Kidney epithelial cell (primary cell): ENCODE measurements at regions not wholly inside any gene's neighbourhood (a gene's known extent, or its start where the extent isn't known, plus 50 kb on each side); places are given as distances from the start of the nearest gene placed in this dataset.

Source experiments
- DNase-seq: peaks from one replicate; pipeline ENCODE4 v3.0.0-alpha.2; 2010; ENCODE audit warnings: low read depth
- H3K27me3 ChIP-seq: 2 replicates; pipeline ENCODE4 v1.6.0; 2011; ENCODE audit warnings: low read length; ENCODE audit not compliant: control insufficient read depth, insufficient read depth
- H3K36me3 ChIP-seq: 2 replicates; pipeline ENCODE4 v1.5.1; 2011; ENCODE audit warnings: low read length; ENCODE audit not compliant: control insufficient read depth, insufficient read depth
- H3K4me3 ChIP-seq: 2 replicates; pipeline ENCODE4 v1.5.1; 2011; ENCODE audit warnings: low read depth, mild to moderate bottlenecking, control low read depth, low read length
- TF ChIP-seq, protein P1 (sequence below): IDR thresholded peaks from 2 replicates; pipeline ENCODE4 v1.5.1; 2011; ENCODE audit warnings: mild to moderate bottlenecking, moderate library complexity, low read length, control low read depth, inconsistent platforms; ENCODE audit not compliant: insufficient read depth, poor library complexity, severe bottlenecking

DNA sequence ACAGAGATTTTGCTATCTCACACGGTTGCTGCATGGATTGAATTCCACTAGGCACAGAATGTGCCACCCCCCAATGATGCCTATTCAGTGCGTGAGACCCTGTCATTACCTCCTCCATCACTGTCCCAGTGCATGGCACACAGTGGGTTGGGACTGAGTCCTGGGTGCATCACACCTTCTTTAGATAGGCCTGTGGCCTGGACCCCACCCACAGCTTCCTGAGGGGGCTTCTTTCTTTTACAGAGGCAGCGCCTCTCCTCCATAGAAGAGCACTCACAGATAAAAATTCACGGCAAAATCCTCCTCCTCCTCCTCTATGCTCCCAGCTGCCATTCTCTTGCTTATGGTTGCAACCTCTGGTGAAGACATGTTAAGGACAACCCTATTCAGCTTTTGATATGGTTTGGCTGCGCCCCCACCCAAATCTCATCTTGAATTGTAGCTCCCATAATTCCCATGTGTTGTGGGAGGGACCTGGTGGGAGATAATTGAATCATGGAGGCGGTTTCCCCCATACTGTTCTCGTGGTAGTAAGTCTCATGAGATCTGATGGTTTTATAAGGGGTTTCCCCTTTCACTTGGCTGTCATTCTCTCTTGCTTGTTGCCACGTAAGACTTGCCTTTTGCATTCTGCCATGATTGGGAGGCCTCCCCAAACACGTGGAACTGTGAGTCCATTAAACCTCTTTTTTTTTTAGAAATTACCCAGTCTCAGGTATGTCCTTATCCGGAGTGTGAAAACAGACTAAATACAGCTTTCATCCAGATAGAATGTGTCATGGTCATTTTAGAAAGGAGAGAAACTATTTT, 147.6 kb downstream of the KLF13 start:
- H3K27me3 ChIP-seq, result peaks cover 3% of the 10 kb centered on the region
- DNase-seq, result no peak
- H3K4me3 ChIP-seq, result no peak overlapping the region
- TF ChIP-seq, protein P1, sequence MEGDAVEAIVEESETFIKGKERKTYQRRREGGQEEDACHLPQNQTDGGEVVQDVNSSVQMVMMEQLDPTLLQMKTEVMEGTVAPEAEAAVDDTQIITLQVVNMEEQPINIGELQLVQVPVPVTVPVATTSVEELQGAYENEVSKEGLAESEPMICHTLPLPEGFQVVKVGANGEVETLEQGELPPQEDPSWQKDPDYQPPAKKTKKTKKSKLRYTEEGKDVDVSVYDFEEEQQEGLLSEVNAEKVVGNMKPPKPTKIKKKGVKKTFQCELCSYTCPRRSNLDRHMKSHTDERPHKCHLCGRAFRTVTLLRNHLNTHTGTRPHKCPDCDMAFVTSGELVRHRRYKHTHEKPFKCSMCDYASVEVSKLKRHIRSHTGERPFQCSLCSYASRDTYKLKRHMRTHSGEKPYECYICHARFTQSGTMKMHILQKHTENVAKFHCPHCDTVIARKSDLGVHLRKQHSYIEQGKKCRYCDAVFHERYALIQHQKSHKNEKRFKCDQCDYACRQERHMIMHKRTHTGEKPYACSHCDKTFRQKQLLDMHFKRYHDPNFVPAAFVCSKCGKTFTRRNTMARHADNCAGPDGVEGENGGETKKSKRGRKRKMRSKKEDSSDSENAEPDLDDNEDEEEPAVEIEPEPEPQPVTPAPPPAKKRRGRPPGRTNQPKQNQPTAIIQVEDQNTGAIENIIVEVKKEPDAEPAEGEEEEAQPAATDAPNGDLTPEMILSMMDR, result no peak
- H3K36me3 ChIP-seq, result no peaks in the 10 kb centered on the region

GRCh38 chr15:31476236-31476810, 149.7 kb downstream of the KLF13 start:
- peaks cover 3% of the 10 kb centered on the region for H3K27me3 ChIP-seq
- DNase-seq, result no peak
- TF ChIP-seq, protein P1, result no peak
- H3K36me3 ChIP-seq, result no peaks in the 10 kb centered on the region
- H3K4me3 ChIP-seq, result no peak overlapping the region

- Histone ChIP-seq H3K4me3 (no peak overlapping the region), H3K36me3 (no peaks in the 10 kb centered on the region), H3K27me3 (peaks cover 4% of the 10 kb centered on the region)
- TF ChIP-seq, protein P1, result no peak
- no peak for DNase-seq
Measured at GRCh38 chr15:31476866-31477265, 150.2 kb downstream of the KLF13 start.

DNA sequence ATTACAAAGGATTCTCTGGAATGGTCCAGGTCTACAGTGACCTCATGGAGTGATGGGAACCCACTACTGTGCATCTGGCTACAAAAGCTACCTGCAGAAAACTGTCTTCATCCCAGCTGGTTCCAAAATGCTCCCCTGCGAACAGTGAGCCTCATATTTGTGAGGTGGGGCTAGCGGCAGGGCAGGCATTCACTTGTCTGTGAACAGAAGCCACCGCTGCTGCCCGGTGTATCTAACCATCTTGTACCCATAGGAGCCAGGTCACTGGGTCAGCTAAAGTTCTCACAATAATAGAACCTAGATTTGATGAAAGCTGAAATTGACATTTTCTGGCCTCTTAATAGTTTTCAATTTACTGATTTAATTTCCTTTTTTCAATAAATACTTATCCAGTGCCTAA, 150.7 kb downstream of the KLF13 start:
- no peak for DNase-seq
- Histone ChIP-seq H3K36me3 (no peaks in the 10 kb centered on the region), H3K4me3 (no peak overlapping the region), H3K27me3 (peaks cover 9% of the 10 kb centered on the region)
- TF ChIP-seq, protein P1, result no peak

DNA sequence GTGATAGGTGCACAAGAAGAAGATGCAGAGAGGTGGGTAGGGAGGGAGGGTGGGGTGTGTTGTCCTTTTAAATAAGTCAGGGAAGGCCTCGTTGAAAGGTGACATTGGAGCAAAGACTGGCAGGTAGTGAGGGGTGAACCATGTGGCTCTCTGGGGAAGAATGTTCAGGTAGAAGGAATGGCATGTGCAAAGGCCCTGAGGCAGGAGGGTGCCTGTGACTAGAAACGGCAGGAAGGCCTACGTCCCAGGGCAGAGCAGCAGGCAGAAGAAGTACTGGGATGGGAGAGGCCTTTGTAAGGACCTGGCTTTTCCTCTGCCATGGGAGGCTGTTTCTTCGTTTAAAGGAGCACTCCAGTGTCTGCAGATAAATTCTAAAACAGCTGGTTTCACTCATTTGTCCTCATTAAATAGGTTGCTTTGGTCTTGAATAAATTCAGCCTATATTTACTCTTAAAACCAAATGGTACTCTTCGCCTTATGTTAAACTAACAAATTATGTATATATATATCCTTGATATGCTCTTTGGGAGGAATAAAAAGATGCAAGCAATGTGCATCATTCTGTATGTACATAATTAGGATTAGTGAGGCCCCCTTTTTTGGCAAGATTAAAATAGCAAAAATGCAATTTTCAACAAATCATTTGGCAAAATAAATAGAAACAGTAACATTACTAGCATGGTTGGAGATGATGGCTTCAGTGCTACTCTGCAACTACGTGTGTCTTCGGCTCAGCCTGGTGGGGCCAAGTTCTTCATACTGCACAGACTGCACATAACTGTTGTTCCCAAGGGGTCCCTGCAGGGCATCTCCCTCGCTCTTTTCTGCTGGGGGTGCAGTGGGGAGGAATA, 151.4 kb downstream of the KLF13 start:
- H3K36me3 ChIP-seq, result no peaks in the 10 kb centered on the region
- H3K4me3 ChIP-seq, result no peak overlapping the region
- no peak for DNase-seq
- TF ChIP-seq, protein P1, result no peak
- H3K27me3 ChIP-seq, result peaks cover 17% of the 10 kb centered on the region
